ENCODE measurements at regions not wholly inside any gene's neighbourhood (a gene's known extent, or its start where the extent isn't known, plus 50 kb on each side); places are given as distances from the start of the nearest gene placed in this dataset.
"Not testable (repeated sequence)": the region's sequence is repeated elsewhere in the genome, so short reads cannot be mapped to it uniquely, and the experiment has no call there.

- no peak for DNase-seq (ENCODE audit: low spot score)
These were observed 985.8 kb upstream of the NRXN1 start for GRCh38 chr2:52017646-52018235.

GRCh38 chr2:52006821-52007366 is 975.0 kb upstream of the NRXN1 start:
- not testable (repeated sequence) for DNase-seq (ENCODE audit: low spot score)

GRCh38 chr2:52000151-52000855 is 968.4 kb upstream of the NRXN1 start:
- DNase-seq (ENCODE audit: low spot score): no peak

GRCh38 chr2:51998890-51999289 is 967.0 kb upstream of the NRXN1 start:
- DNase-seq (ENCODE audit: low spot score): no peak

GRCh38 chr2:51997571-51997970 is 965.6 kb upstream of the NRXN1 start:
- no peak for DNase-seq (ENCODE audit: low spot score)

GRCh38 chr2:51995293-51995692 is 963.4 kb upstream of the NRXN1 start:
- DNase-seq (ENCODE audit: low spot score): no peak

GRCh38 chr2:51994123-51994763 is 962.3 kb upstream of the NRXN1 start:
- DNase-seq (ENCODE audit: low spot score): no peak

GRCh38 chr2:51990684-51991083 is 958.8 kb upstream of the NRXN1 start:
- no peak for DNase-seq (ENCODE audit: low spot score)

GRCh38 chr2:51986101-51986500 is 954.2 kb upstream of the NRXN1 start:
- DNase-seq (ENCODE audit: low spot score): no peak

- no peak for DNase-seq (ENCODE audit: low spot score)
These were observed 949.9 kb upstream of the NRXN1 start for GRCh38 chr2:51981783-51982182.

GRCh38 chr2:51976623-51977022 is 944.7 kb upstream of the NRXN1 start:
- DNase-seq (ENCODE audit: low spot score): no peak

- no peak for DNase-seq (ENCODE audit: low spot score)
These were observed 939.2 kb upstream of the NRXN1 start for GRCh38 chr2:51971136-51971535.

- DNase-seq (ENCODE audit: low spot score): no peak
These were observed 937.4 kb upstream of the NRXN1 start for GRCh38 chr2:51969347-51969746.

- no peak for DNase-seq (ENCODE audit: low spot score)
These were observed 929.0 kb upstream of the NRXN1 start for GRCh38 chr2:51960841-51961335.

- no peak for DNase-seq (ENCODE audit: low spot score)
These were observed 928.3 kb upstream of the NRXN1 start for GRCh38 chr2:51960281-51960680.

- DNase-seq (ENCODE audit: low spot score): no peak
These were observed 927.8 kb upstream of the NRXN1 start for GRCh38 chr2:51959696-51960095.

- DNase-seq (ENCODE audit: low spot score): no peak
These were observed 922.0 kb upstream of the NRXN1 start for GRCh38 chr2:51953931-51954330.

- no peak for DNase-seq (ENCODE audit: low spot score)
These were observed 889.1 kb upstream of the NRXN1 start for GRCh38 chr2:51921076-51921475.

- no peak for DNase-seq (ENCODE audit: low spot score)
These were observed 888.6 kb upstream of the NRXN1 start for GRCh38 chr2:51920509-51920908.

- peak; percentile 7 for DNase-seq (ENCODE audit: low spot score)
These were observed 887.5 kb upstream of the NRXN1 start for GRCh38 chr2:51919395-51919794.

GRCh38 chr2:51918113-51918512 is 886.2 kb upstream of the NRXN1 start:
- DNase-seq (ENCODE audit: low spot score): no peak

GRCh38 chr2:51903728-51904127 is 871.8 kb upstream of the NRXN1 start:
- DNase-seq (ENCODE audit: low spot score): no peak

- DNase-seq (ENCODE audit: low spot score): no peak
These were observed 867.7 kb upstream of the NRXN1 start for GRCh38 chr2:51899643-51900042.
